Ishikawa (cell line): ENCODE measurements at regions not wholly inside any gene's neighbourhood (a gene's known extent, or its start where the extent isn't known, plus 50 kb on each side); places are given as distances from the start of the nearest gene placed in this dataset.

ENCODE experiments used
- CEBPB ChIP-seq: IDR thresholded peaks from 2 replicates; pipeline ENCODE4 v1.6.1; 2012
- CREB1 ChIP-seq: IDR thresholded peaks from 2 replicates; pipeline ENCODE4 v1.6.1; 2012; ENCODE audit warnings: low read depth
- EGR1 ChIP-seq: IDR thresholded peaks from 2 replicates; pipeline ENCODE4 v1.6.1; 2012
- EP300 ChIP-seq: IDR thresholded peaks from 2 replicates; pipeline ENCODE4 v1.6.1; 2012; ENCODE audit warnings: borderline replicate concordance
- FOXM1 ChIP-seq: IDR thresholded peaks from 2 replicates; pipeline ENCODE4 v1.6.1; 2012; ENCODE audit warnings: low read depth, borderline replicate concordance
- MAX ChIP-seq: IDR thresholded peaks from 2 replicates; pipeline ENCODE4 v1.6.1; 2012
- RAD21 ChIP-seq: IDR thresholded peaks from 2 replicates; pipeline ENCODE4 v1.6.1; 2012; ENCODE audit warnings: low read depth
- REST ChIP-seq: IDR thresholded peaks from 2 replicates; pipeline ENCODE4 v1.6.1; 2012; ENCODE audit warnings: low read depth, mild to moderate bottlenecking
- TAF1 ChIP-seq: IDR thresholded peaks from 2 replicates; pipeline ENCODE4 v1.6.1; 2012; ENCODE audit warnings: low read depth, mild to moderate bottlenecking
- TCF12 ChIP-seq: IDR thresholded peaks from 2 replicates; pipeline ENCODE4 v1.6.1; 2012; ENCODE audit warnings: low read depth
- TEAD4 ChIP-seq: IDR thresholded peaks from 2 replicates; pipeline ENCODE4 v1.6.1; 2012
- USF1 ChIP-seq: IDR thresholded peaks from 2 replicates; pipeline ENCODE4 v1.6.1; 2012
- YY1 ChIP-seq: IDR thresholded peaks from 2 replicates; pipeline ENCODE4 v1.6.1; 2012; ENCODE audit warnings: low read depth
- ZBTB7A ChIP-seq: IDR thresholded peaks from 2 replicates; pipeline ENCODE4 v1.6.1; 2012; ENCODE audit warnings: low read depth

GRCh38 chr4:86512631-86513030 is 81.5 kb upstream of the PTPN13 start:
- no peak for TF ChIP-seq CEBPB
- TF ChIP-seq TAF1, result no peak
- no peak for TF ChIP-seq REST
- no peak for TF ChIP-seq YY1
- no peak for TF ChIP-seq MAX
- no peak for TF ChIP-seq USF1
- TF ChIP-seq RAD21, result no peak
- no peak for TF ChIP-seq FOXM1
- TF ChIP-seq EP300, result no peak
- TF ChIP-seq TEAD4, result no peak
- no peak for TF ChIP-seq CREB1
- no peak for TF ChIP-seq ZBTB7A
- TF ChIP-seq EGR1, result no peak
- TF ChIP-seq TCF12, result no peak
